B cell (primary cell): ENCODE measurements at regions not wholly inside any gene's neighbourhood (a gene's known extent, or its start where the extent isn't known, plus 50 kb on each side); places are given as distances from the start of the nearest gene placed in this dataset.

Experiments used
- ATAC-seq: fragments of 200-7000 bp; cut with Tn5 transposase; one replicate; pipeline ENCODE4 v1.10.0; 2021; ENCODE audit warnings: low read depth, mild to moderate bottlenecking, moderate number of reproducible peaks, moderate library complexity
- CTCF ChIA-PET: fragments of 350-600 bp; sonication (Branson Sonifier 250); formaldehyde crosslinking; loops from one replicate; lab custom pipeline; 2021; ENCODE audit warnings: antibody characterized with exemption, inconsistent platforms; lab: Charles Lee
- POLR2A ChIA-PET: fragments of 350-600 bp; sonication (Branson Sonifier 250); formaldehyde crosslinking; loops from one replicate; lab custom pipeline; 2021; ENCODE audit warnings: antibody characterized with exemption; lab: Charles Lee
- DNase-seq: peaks from one replicate; pipeline ENCODE4 v3.0.0; 2013
- H2AFZ ChIP-seq: 2 replicates; pipeline ENCODE4 v1.6.1; 2012; ENCODE audit warnings: mild to moderate bottlenecking, low read depth, low read length; ENCODE audit not compliant: insufficient read depth, poor library complexity, severe bottlenecking
- H3K27ac ChIP-seq, 2 donors: 1 replicate in 1 of 2; 2 replicates in 1 of 2; pipeline ENCODE4 v1.5.1; 2012 to 2013; ENCODE audit warnings: low read length in 2 of 2, mild to moderate bottlenecking in 2 of 2, moderate library complexity in 1 of 2
- H3K27me3 ChIP-seq, 4 experiments: fragments of 200-600 bp in 1 of 4; sonication (generic) in 1 of 4; replicated peaks in 1 of 4; 1 replicate in 2 of 4; 2 replicates in 2 of 4; pipeline versions ENCODE4 v1.6.1 to v1.7.0; 2013 to 2016; ENCODE audit warnings: low read length in 3 of 4, mild to moderate bottlenecking in 2 of 4, mixed read lengths in 1 of 4, moderate library complexity in 1 of 4; ENCODE audit not compliant: insufficient read depth in 4 of 4, control insufficient read depth in 3 of 4; ENCODE audit errors: control extremely low read depth in 1 of 4
- H3K36me3 ChIP-seq, 2 experiments: replicated peaks in 1 of 2; 1 replicate in 1 of 2; 2 replicates in 1 of 2; pipeline versions ENCODE4 v1.6.1 to v1.7.1; 2013; ENCODE audit warnings: low read length in 1 of 2; ENCODE audit not compliant: insufficient read depth in 2 of 2, control insufficient read depth in 1 of 2; ENCODE audit errors: control extremely low read depth in 1 of 2, extremely low read depth in 1 of 2
- H3K4me1 ChIP-seq, 2 donors: fragments of 200-600 bp in 1 of 2; sonication (generic) in 1 of 2; 1 replicate in 1 of 2; 2 replicates in 1 of 2; pipeline versions ENCODE4 v1.5.1 to v1.6.1; 2013 to 2017; ENCODE audit warnings: low read length in 2 of 2; ENCODE audit not compliant: control insufficient read depth in 2 of 2, insufficient read depth in 2 of 2
- H3K4me2 ChIP-seq: replicated peaks from 2 replicates; pipeline ENCODE3; 2012; ENCODE audit warnings: mild to moderate bottlenecking, low read depth, low read length; ENCODE audit not compliant: poor library complexity, severe bottlenecking
- H3K4me3 ChIP-seq, 5 experiments: fragments of 200-600 bp in 1 of 5; sonication (generic) in 1 of 5; 1 replicate in 3 of 5; 2 replicates in 2 of 5; pipeline versions ENCODE4 v1.5.1 to v1.7.0; 2011 to 2016; ENCODE audit warnings: low read length in 4 of 5, mild to moderate bottlenecking in 4 of 5, low read depth in 2 of 5, control low read depth in 1 of 5, moderate library complexity in 1 of 5; ENCODE audit not compliant: insufficient read depth in 1 of 5; ENCODE audit errors: control extremely low read depth in 1 of 5, extremely low read depth in 1 of 5
- H3K79me2 ChIP-seq: fragments of 200-600 bp; sonication (generic); one replicate; pipeline ENCODE4 v1.6.0; 2016; ENCODE audit warnings: low read length; ENCODE audit not compliant: control insufficient read depth, insufficient read depth
- H3K9ac ChIP-seq: fragments of 200-600 bp; sonication (generic); 2 replicates; pipeline ENCODE4 v1.6.1; 2017; ENCODE audit warnings: mild to moderate bottlenecking, low read length, moderate library complexity
- H3K9me3 ChIP-seq, 3 donors: one replicate each; pipeline versions ENCODE4 v1.6.1 to v1.7.1; 2013; ENCODE audit warnings: low read length in 2 of 3; ENCODE audit not compliant: control insufficient read depth in 2 of 3, insufficient read depth in 1 of 3; ENCODE audit errors: control extremely low read depth in 1 of 3
- H4K20me1 ChIP-seq: 2 replicates; pipeline ENCODE4 v1.6.0; 2012; ENCODE audit warnings: mild to moderate bottlenecking, low read length; ENCODE audit not compliant: insufficient read depth, control insufficient read depth, poor library complexity, severe bottlenecking
- H3K27ac Mint-ChIP-seq: one replicate; pipeline ENCODE4 v1.8.0; 2021; ENCODE audit warnings: mixed read lengths
- H3K27me3 Mint-ChIP-seq: one replicate; pipeline ENCODE4 v1.8.0; 2021; ENCODE audit warnings: mixed read lengths
- H3K4me1 Mint-ChIP-seq: one replicate; pipeline ENCODE4 v1.8.0; 2021; ENCODE audit warnings: mixed read lengths
- H3K4me3 Mint-ChIP-seq: one replicate; pipeline ENCODE4 v1.8.0; 2021; ENCODE audit warnings: mixed read lengths
- H3K9me3 Mint-ChIP-seq: one replicate; pipeline ENCODE4 v1.8.0; 2022; ENCODE audit warnings: mixed read lengths; ENCODE audit not compliant: insufficient read depth
- CTCF ChIP-seq: fragments of 200-600 bp; IDR thresholded peaks from one replicate; pipeline ENCODE4 v1.8.0; 2022; ENCODE audit warnings: antibody characterized with exemption, mild to moderate bottlenecking
- EZH2 ChIP-seq: IDR thresholded peaks from 2 replicates; pipeline ENCODE4 v1.6.1; 2012; ENCODE audit warnings: borderline replicate concordance, low read depth, mild to moderate bottlenecking, moderate library complexity, low read length; ENCODE audit not compliant: insufficient read depth, poor library complexity, severe bottlenecking
- WGBS: methylation state at CpG from one replicate; pipeline ENCODE4 v1.1.5; 2013; ENCODE audit warnings: missing lambda C conversion rate; ENCODE audit not compliant: insufficient coverage; 5-methylcytosine and 5-hydroxymethylcytosine counted together
- intact Hi-C: fragments of 100-400 bp; cut with micrococcal nuclease; formaldehyde crosslinking; loops from one replicate; pipeline ENCODE4 v1.10.0; 2022

DNA sequence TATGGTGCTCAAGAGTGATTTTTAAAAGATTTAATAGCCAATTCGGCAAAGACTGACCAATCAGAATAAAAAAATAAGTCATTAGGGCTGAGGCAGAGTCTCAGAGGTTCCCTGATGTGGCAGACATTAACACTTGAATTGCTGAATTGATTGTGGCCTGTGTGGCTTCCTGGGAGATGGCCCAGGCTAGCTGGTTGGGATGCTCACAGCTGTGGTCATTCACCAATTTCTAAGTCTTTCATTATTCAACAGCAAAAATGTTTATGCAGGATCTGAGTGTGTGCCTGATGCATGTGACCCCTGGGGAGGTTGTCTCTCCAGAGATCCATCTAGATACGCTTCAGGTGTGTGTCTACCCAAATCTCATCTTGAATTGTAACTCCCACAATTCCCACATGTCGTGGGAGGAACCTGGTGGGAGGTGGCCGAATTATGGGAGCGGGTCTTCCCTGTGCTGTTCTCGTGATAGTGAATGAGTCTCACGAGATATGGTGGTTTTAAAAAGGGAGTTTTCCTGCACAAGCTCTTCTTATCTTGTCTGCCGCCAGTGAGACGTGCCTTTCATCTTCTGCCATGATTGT, 632.6 kb upstream of the SEMA6A start:
- Histone ChIP-seq H3K9me3 (peaks cover 0 to 7% (median 0%) of the 10 kb centered on the region in 3 donors), H3K36me3 (no peaks in the 10 kb centered on the region), H3K4me2 (no peak overlapping the region), H3K27ac (no peak overlapping the region), H3K9ac (no peak overlapping the region), H3K4me3 (no peak overlapping the region), H3K4me1 (no peaks in the 10 kb centered on the region), H3K27me3 (no peaks in the 10 kb centered on the region), H2AFZ (no peak overlapping the region), H4K20me1 (no peaks in the 10 kb centered on the region), H3K79me2 (no peaks in the 10 kb centered on the region)
- Mint-ChIP-seq H3K9me3 (peaks cover 6% of the 10 kb centered on the region), H3K27me3 (no peaks in the 10 kb centered on the region), H3K27ac (no peak overlapping the region), H3K4me1 (no peaks in the 10 kb centered on the region), H3K4me3 (no peak overlapping the region)
- no peak for DNase-seq
- TF ChIP-seq CTCF: no peak
- TF ChIP-seq EZH2: no peak
- intact Hi-C loops: no loop called here
- WGBS: 89% methylated on average over 6 of the region's 9 CpGs
- ChIA-PET POLR2A (no interaction called here), CTCF (no interaction called here)
- no peak for ATAC-seq

GRCh38 chr5:117205894-117206293, 631.3 kb upstream of the SEMA6A start:
- Mint-ChIP-seq H3K4me1 (no peaks in the 10 kb centered on the region), H3K9me3 (peaks cover 6% of the 10 kb centered on the region), H3K27me3 (no peaks in the 10 kb centered on the region), H3K27ac (no peak overlapping the region), H3K4me3 (no peak overlapping the region)
- Histone ChIP-seq H3K9me3 (peaks cover 0 to 7% (median 0%) of the 10 kb centered on the region in 3 donors), H3K4me1 (no peaks in the 10 kb centered on the region), H2AFZ (no peak overlapping the region), H3K27me3 (no peaks in the 10 kb centered on the region), H3K4me2 (no peak overlapping the region), H3K79me2 (no peaks in the 10 kb centered on the region), H3K4me3 (no peak overlapping the region), H3K36me3 (no peaks in the 10 kb centered on the region), H3K9ac (no peak overlapping the region), H4K20me1 (no peaks in the 10 kb centered on the region), H3K27ac (no peak overlapping the region)
- no peak for DNase-seq
- CTCF ChIA-PET: no interaction called here
- WGBS: no CpG with 5 or more reads among the region's 2 CpGs
- TF ChIP-seq EZH2 (no peak), CTCF (no peak)
- intact Hi-C loops: no loop called here
- ATAC-seq: no peak
- POLR2A ChIA-PET: no interaction called here
